AG09319 (cell line): ENCODE measurements at regions not wholly inside any gene's neighbourhood (a gene's known extent, or its start where the extent isn't known, plus 50 kb on each side); places are given as distances from the start of the nearest gene placed in this dataset.

Source experiments
- DNase-seq: peaks from one replicate; pipeline ENCODE4 v3.0.0-alpha.2; 2010; ENCODE audit warnings: low read depth; ENCODE audit errors: extremely low read depth
- CTCF ChIP-seq: IDR thresholded peaks from 2 replicates; pipeline ENCODE4 v1.5.1; 2011; ENCODE audit warnings: low read depth, mild to moderate bottlenecking, inconsistent platforms, low read length, moderate library complexity

GRCh38 chr3:145058483-145058882 is 1086.9 kb downstream of the DIPK2A start:
- DNase-seq, result no peak
- no peak for TF ChIP-seq CTCF

- no peak for TF ChIP-seq CTCF
- DNase-seq, result no peak
Measured at GRCh38 chr3:145063616-145064015, 1092.0 kb downstream of the DIPK2A start.

- no peak for TF ChIP-seq CTCF
- DNase-seq, result no peak
Measured at GRCh38 chr3:145070795-145071194, 1090.2 kb downstream of the PLOD2 start.

GRCh38 chr3:145079436-145079835 is 1081.5 kb downstream of the PLOD2 start:
- no peak for DNase-seq
- no peak for TF ChIP-seq CTCF

GRCh38 chr3:145087038-145087437 is 1073.9 kb downstream of the PLOD2 start:
- DNase-seq, result no peak
- no peak for TF ChIP-seq CTCF

GRCh38 chr3:145088917-145089316 is 1072.1 kb downstream of the PLOD2 start:
- no peak for TF ChIP-seq CTCF
- DNase-seq, result no peak

GRCh38 chr3:145089337-145089736 is 1071.6 kb downstream of the PLOD2 start:
- TF ChIP-seq CTCF, result no peak
- no peak for DNase-seq
